HT-29 (cell line): ENCODE measurements at regions not wholly inside any gene's neighbourhood (a gene's known extent, or its start where the extent isn't known, plus 50 kb on each side); places are given as distances from the start of the nearest gene placed in this dataset.

Experiments
- DNase-seq: peaks from one replicate; pipeline ENCODE4 v3.0.0-alpha.2; 2015; ENCODE audit warnings: low spot score

DNA sequence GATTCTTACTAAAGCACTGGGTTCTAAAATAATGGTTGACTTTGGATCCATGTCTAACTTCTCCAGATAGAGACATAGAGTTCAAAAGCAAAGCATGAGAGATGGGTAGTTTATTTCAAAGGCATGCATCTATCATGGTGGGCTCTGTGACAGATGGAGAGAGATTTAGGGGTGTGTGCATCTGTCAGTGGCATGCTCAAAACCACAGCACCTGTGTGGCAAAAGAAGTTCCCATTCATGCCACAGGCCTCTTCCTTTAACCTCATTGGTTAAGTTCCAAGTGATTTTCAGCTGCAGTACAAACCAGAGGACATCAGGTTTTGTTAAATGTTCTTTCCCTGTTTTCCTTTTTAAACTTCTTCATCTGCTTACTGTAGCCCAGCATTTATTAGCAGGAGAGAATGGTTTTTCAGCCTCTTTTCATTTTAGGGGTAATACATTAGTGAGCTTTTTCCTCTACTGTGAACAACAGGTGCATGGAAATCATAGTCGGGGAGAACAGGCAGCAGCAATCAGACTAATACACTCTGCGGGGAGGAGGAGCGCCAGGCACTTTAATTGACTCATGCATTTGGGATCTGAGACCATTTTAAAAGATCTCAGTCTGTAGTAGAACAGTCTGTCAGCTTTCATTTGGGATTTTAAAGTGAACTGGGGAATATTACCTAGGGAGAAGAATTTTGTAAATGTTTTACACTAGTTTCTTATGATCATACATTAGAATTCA is 52.4 kb upstream of the UPP2 start:
- DNase-seq: no peak

GRCh38 chr2:158048327-158048726 is 53.3 kb upstream of the UPP2 start:
- DNase-seq: no peak

GRCh38 chr2:158047156-158047611 is 54.5 kb upstream of the UPP2 start:
- no peak for DNase-seq

DNA sequence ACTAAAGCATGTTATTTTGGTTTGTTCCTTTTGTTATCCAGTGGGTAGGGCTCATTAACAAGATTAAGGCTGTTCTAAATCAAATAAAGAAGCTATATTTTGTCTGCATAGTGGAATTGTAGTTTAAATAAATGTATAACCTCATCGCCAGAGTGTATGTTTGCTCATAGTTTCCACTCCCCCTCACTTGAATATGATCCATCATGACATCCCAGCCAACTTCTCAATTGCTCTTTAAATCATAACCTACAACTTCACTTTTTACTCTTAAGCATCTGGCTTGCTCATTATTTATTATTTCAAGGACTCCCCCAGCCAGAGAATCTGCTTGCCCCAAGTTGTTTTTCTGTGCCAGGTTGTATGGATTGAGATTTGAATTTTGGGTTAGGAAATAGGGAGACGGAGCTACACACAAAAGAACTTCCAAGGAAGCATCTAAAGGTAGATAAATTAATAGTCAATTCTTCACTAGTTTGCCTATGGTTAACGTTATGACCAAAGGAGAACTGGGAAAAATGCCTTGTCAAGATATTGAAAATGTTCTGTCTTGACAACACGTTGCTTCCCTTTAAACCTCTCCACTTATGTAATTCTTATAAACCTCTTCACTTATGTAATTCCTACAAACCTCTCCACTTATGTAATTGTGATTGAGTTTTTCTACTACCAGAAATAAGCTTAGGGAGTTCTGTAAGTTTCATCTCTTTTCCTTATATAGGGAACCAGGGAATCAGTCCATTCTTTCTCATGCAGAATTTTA is 55.4 kb upstream of the UPP2 start:
- no peak for DNase-seq

DNA sequence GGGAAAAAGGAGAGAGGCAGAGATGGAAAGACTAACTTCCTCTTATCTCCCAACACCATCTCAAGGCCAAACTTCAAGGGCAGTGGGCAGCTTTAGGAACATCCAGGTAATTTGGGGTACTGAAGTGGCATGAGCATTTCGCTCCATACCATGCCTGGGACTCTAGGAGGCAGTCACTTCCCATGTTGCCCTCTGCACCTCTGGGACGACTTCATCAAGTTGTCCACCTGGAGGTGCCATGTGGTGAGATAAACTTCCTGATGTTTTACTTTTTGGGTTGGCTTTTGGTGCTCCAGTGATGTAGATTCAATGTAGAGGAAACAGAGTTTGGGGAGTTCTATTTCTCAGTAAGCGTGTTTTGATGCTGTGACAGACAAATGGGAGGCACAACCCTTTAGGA is 56.3 kb upstream of the UPP2 start:
- peak; percentile 63 for DNase-seq

GRCh38 chr2:158043181-158043948 is 58.3 kb upstream of the UPP2 start:
- no peak for DNase-seq

- DNase-seq: no peak
Observed at GRCh38 chr2:158042666-158043065, 59.0 kb upstream of the UPP2 start.

GRCh38 chr2:158042245-158042644 is 59.4 kb upstream of the UPP2 start:
- no peak for DNase-seq

- no peak for DNase-seq
Observed at GRCh38 chr2:158041400-158041799, 60.3 kb upstream of the UPP2 start.

GRCh38 chr2:158038901-158039300 is 62.8 kb upstream of the UPP2 start:
- DNase-seq: no peak

GRCh38 chr2:158034198-158034866 is 67.3 kb upstream of the UPP2 start:
- DNase-seq: peak; percentile 90

DNA sequence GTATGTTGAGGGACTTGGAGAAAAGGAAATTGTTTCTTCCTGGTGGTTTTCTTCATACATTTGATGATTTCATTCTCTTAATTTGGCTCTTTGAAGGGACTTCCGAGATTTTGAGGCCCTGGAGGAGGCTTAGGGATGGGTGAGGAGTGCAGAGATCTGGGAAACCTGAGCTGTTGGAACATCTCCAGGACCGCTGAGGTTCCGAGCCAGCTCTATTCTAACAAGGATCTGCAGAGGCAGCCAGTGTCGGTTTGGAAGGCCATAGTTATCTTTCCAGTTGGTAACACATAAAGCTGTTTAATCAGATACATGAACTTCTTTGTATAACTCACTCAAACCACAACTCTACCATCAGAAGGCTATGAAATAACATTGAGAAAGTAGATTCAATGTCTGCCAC is 70.3 kb upstream of the UPP2 start:
- DNase-seq: no peak

- no peak for DNase-seq
Observed at GRCh38 chr2:158025255-158025996, 76.2 kb upstream of the UPP2 start.

DNA sequence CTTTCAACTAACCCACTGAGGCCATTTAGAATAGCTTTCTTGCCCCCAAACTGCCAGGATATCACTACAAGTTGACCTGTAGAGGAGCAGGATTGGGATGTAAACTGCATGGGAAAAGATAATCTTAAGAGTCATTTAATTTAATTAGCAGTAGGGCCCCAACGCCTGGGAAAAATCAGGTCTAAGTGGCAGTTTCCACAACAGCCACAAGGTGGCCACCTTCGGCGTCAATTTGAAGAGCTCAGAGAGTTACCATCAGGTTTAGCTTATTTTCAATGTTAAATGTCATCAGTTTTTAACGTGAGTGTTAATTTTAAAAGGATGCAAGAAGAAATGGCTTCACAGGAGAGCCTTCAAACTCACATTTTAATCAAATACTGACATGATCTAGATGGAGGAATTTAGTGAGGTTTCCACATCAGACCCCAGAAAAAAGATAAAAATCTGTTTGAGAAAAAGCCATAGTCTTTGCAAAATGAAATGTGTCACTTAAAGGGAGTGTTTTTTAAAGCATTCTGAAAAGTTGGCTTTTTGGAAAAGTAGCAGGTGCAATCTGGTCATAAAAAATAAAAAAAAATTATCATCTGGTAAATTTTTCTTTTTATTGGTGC is 77.3 kb upstream of the UPP2 start:
- peak; percentile 87 for DNase-seq

- DNase-seq: no peak
Observed at GRCh38 chr2:158022888-158023287, 78.8 kb upstream of the UPP2 start.

DNA sequence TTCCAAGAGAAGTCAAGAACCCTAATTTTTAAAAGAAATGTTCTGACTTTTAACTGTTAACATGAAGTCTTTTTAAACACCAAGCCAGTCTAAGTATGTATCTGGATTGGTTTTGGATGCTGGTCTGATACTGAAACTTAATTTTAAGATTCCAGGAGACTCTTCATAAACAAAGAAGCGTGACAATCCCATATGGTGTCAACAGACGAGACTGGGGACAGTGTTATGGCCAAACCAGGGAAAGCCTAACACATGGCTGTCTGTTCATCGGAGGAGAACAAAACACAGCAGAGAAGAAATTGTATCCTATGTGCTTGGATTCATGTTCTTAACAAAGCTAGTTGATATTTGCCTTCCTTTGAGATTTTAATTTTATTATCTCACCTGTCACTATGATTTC is 80.5 kb upstream of the UPP2 start:
- DNase-seq: no peak

DNA sequence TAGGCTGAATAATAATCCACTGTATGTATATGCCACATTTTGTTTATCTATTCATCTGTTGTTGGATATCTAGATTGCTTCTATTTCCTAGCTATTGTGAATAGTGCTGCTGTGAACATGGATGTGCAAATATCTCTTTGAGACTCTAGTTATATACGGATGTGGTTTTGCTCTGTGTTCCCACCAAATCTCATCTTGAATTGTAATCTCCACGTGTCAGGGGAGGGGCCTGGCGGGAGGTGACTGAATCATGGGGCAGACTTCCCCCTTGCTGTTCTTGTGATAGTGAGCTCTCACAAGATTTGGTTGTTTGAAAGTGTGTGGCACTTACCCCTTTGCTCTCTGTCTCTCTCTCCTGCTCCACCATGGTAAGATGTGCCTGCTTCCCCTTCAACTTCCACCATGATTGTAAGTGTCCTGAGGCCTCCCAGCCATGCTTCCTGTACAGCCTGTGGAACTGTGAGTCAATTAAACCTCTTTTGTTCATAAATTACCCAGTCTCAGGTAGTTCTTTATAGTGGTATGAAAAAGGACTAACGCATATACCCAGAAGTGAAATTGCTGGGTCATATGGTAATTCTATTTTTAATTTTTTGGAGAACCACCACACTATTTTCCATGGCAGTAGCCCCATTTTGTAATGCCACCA is 86.1 kb upstream of the UPP2 start:
- no peak for DNase-seq

DNA sequence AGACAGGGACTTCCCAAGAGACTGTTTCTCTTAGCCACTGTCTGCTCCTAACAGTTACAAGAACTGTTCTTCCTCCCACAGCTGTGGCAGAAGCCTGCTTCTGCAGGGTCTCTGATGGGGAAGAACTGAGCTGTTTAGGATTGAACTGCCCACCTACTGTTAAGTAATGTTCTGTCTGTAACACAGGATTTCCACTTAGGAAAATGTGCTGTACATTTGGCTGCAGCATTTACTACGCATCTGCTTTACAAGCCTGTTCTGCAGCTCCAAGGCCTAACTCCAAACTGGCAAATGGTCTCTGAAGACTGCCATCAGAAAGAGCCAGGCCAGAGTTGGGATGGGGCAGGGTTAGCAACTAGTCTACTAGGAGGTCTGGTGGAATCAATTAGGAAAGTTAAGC is 87.8 kb upstream of the UPP2 start:
- DNase-seq: no peak

DNA sequence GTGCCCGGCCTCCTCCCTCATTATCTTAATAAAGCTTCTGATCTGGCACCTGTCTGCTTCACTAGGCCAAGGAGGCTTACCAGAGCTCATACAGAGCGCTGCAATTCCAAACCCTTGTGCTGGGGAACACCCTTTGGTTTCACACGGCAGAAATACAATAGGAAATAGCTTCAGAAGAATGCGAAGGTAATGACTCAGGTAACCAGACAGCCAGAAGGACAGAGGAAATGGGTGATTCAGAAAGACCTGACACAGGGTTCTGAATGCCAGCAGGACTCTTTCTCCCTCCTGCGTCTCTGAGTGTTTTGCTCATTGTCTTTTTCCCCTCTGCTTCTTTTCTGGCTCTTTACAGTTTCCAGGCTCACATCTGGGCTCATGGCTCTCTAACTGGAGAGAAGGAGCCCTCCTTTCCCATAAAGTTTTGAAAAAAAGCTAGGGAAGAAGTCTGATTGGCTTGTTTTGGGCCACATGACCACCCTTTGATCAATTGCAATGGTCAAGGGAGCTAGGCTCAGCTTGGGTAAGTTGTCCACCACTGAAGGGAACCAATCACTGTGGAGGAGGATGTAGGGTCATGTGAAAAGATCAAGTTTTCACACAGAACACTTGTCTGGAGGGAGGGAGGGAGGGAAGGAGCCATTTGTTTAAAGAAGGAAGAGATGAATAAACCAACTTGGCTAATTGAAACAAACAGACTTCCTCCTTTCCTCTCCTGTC is 90.5 kb upstream of the UPP2 start:
- no peak for DNase-seq

DNA sequence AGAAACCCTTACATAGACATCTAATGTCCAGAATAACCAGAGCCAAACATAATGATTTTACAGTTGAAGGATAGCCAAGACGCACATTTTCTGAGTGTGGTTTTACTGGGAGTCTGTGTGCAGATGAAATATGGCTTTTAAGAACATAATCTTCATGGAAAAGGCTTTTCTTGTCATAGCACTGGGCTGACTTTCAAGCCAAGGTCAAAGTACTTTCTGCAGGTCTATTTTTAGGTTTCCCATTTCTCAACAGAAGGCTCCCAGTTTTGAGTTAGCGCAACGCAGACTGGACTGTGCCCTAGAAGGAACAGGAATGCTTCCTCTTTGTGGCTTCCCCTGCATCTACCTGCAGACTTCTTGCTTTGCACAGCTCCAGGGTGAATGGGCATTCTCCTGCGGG is 92.3 kb upstream of the UPP2 start:
- no peak for DNase-seq
